Ishikawa (cell line): ENCODE measurements at regions not wholly inside any gene's neighbourhood (a gene's known extent, or its start where the extent isn't known, plus 50 kb on each side); places are given as distances from the start of the nearest gene placed in this dataset.

ENCODE experiments used
- CEBPB ChIP-seq: IDR thresholded peaks from 2 replicates; pipeline ENCODE4 v1.6.1; 2012
- CREB1 ChIP-seq: IDR thresholded peaks from 2 replicates; pipeline ENCODE4 v1.6.1; 2012; ENCODE audit warnings: low read depth
- EP300 ChIP-seq: IDR thresholded peaks from 2 replicates; pipeline ENCODE4 v1.6.1; 2012; ENCODE audit warnings: borderline replicate concordance
- FOXM1 ChIP-seq: IDR thresholded peaks from 2 replicates; pipeline ENCODE4 v1.6.1; 2012; ENCODE audit warnings: low read depth, borderline replicate concordance
- RAD21 ChIP-seq: IDR thresholded peaks from 2 replicates; pipeline ENCODE4 v1.6.1; 2012; ENCODE audit warnings: low read depth
- TCF12 ChIP-seq: IDR thresholded peaks from 2 replicates; pipeline ENCODE4 v1.6.1; 2012; ENCODE audit warnings: low read depth
- YY1 ChIP-seq: IDR thresholded peaks from 2 replicates; pipeline ENCODE4 v1.6.1; 2012; ENCODE audit warnings: low read depth

GRCh38 chr7:46155367-46155766, 234.3 kb upstream of the IGFBP3 start:
- no peak for TF ChIP-seq CREB1
- TF ChIP-seq FOXM1, result no peak
- TF ChIP-seq EP300, result no peak
- TF ChIP-seq TCF12, result no peak
- TF ChIP-seq YY1, result no peak
- TF ChIP-seq CEBPB, result no peak
- TF ChIP-seq RAD21, result no peak
